ENCODE measurements at regions not wholly inside any gene's neighbourhood (a gene's known extent, or its start where the extent isn't known, plus 50 kb on each side); places are given as distances from the start of the nearest gene placed in this dataset.
A peak's percentile ranks its signal among the peaks of the same experiment; 100 is the strongest.

GRCh38 chr6:137291441-137291840 is 72.3 kb upstream of the IFNGR1 start:
- DNase-seq (ENCODE audit: low read depth) = peak; percentile 21
- TF ChIP-seq CTCF (IDR thresholded peaks at IDR 0.05; ENCODE audit: insufficient read depth, low read depth, low read length, missing control alignments) = no peak
- H3K4me3 ChIP-seq (ENCODE audit: low read depth, low read length) = no peak overlapping the region

DNA sequence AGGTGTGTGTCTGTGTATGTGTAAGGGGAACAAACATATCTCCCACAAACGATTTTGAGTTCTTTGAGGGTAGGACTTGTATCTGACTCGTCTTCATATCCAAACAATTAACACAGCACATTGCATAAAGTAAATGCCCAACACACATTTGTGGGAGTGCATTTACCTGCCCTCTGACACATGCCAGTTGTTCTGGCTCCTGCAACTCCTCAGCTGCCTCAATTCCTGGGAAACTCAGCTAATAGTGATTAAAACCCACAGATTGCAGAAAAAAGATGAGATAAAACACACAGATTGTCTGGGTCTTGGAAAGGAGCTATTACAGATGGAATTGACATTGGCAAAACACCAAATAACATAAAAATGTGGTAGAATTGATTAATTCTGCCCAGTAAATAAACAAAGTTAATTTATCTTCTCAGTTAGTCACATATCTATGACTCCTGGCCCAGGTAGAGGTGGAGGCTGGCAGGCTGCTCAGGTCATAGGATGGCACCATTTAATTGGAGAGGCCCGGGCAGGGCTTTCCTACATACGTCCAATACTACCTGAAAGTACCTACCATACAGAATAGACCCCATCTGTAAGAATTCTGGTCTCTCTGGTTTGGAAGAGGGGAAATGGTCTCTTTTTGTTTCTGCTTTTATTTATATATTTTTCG is 71.5 kb upstream of the IFNGR1 start:
- H3K4me3 ChIP-seq (ENCODE audit: low read depth, low read length) = no peak overlapping the region
- no peak for TF ChIP-seq CTCF (IDR thresholded peaks at IDR 0.05; ENCODE audit: insufficient read depth, low read depth, low read length, missing control alignments)
- no peak for DNase-seq (ENCODE audit: low read depth)

GRCh38 chr6:137286916-137287315 is 67.7 kb upstream of the IFNGR1 start:
- DNase-seq (ENCODE audit: low read depth) = no peak

GRCh38 chr6:137286368-137286767 is 67.2 kb upstream of the IFNGR1 start:
- no peak for TF ChIP-seq CTCF (IDR thresholded peaks at IDR 0.05; ENCODE audit: insufficient read depth, low read depth, low read length, missing control alignments)
- H3K4me3 ChIP-seq (ENCODE audit: low read depth, low read length) = no peak overlapping the region

More at GRCh38 chr6:137286916-137287315, 67.7 kb upstream of the IFNGR1 start:
- TF ChIP-seq CTCF (IDR thresholded peaks at IDR 0.05; ENCODE audit: insufficient read depth, low read depth, low read length, missing control alignments) = no peak
- H3K4me3 ChIP-seq (ENCODE audit: low read depth, low read length) = no peak overlapping the region

DNA sequence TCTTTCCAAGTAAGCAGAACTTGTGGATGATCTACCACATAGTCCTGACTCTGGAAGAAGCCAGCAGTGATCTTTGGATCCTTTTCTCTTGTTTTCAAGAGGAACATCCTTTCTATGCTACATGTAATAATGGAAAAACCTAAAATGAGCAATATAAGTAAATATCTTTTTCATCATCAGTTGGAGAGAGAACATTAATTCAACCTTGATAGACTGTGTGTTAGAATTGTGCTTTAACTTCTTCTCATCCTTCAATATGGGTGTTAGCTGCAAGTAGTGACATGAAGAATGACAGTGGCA is 65.6 kb upstream of the IFNGR1 start:
- TF ChIP-seq CTCF (IDR thresholded peaks at IDR 0.05; ENCODE audit: insufficient read depth, low read depth, low read length, missing control alignments) = no peak
- DNase-seq (ENCODE audit: low read depth) = no peak
- H3K4me3 ChIP-seq (ENCODE audit: low read depth, low read length) = no peak overlapping the region

More at GRCh38 chr6:137286368-137286767, 67.2 kb upstream of the IFNGR1 start:
- DNase-seq (ENCODE audit: low read depth) = no peak

DNA sequence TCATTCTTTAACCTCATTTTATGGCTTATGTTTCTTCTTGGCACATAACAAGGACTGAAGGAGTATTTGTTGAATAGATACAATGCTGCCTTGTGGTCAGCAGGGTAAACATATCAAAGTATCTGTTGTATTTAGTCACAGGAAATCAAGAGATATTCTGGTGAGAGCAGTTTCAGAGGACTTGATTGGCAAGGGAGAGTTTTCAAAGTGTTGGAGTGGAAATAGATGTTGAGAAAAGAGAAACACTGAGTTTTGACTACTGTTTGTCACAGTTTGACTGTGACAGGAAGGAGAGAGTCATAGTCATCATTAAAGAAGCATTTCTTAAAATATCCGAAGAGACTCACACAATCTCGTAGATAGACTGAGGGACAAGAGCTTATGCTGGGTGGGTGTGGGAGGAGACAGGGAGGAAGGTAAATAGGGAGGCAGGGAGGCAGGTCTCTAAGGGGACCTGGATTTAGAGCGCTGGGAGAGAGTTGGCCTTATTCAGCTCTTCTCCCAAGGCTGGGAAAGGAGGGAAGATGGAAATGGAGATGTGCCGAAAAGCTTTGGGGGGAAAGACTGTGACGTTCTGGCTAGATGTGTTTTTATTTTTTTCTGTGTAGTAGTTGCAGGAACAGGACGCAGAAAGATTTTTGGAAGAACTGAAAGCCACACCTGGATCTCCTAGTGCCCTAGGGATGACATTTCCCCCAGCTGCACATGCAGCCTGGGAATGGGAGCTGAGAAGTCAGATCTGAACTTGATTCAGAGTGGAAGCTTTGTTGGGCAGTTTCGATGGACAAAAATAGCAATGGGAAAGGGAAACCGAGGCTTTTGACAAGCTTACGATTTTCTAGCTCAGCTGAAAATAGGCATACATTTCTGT is 65.0 kb upstream of the IFNGR1 start:
- DNase-seq (ENCODE audit: low read depth) = peak; percentile 84
- peak overlapping the region; percentile 42 for H3K4me3 ChIP-seq (ENCODE audit: low read depth, low read length)
- no peak for TF ChIP-seq CTCF (IDR thresholded peaks at IDR 0.05; ENCODE audit: insufficient read depth, low read depth, low read length, missing control alignments)

Data from GM12865 (cell line).